H9 (cell line): ENCODE measurements at regions not wholly inside any gene's neighbourhood (a gene's known extent, or its start where the extent isn't known, plus 50 kb on each side); places are given as distances from the start of the nearest gene placed in this dataset.

ENCODE experiments used
- DNase-seq: peaks from one replicate; pipeline ENCODE4 v3.0.0-alpha.2; 2017
- H2AFZ ChIP-seq: one replicate; pipeline ENCODE4 v1.6.1; 2013; ENCODE audit warnings: mild to moderate bottlenecking, low read length, control low read depth, moderate library complexity
- H2AK5ac ChIP-seq: 2 replicates; pipeline ENCODE4 v1.6.1; 2013; ENCODE audit warnings: low read length, control low read depth, mixed read lengths; ENCODE audit not compliant: insufficient read length
- H2BK120ac ChIP-seq: one replicate; pipeline ENCODE4 v1.6.1; 2013; ENCODE audit warnings: low read depth, mild to moderate bottlenecking, low read length, control low read depth, inconsistent platforms; ENCODE audit not compliant: poor library complexity, severe bottlenecking
- H2BK12ac ChIP-seq: 2 replicates; pipeline ENCODE4 v1.6.1; 2013; ENCODE audit warnings: low read length, control low read depth, mixed read lengths, low read depth; ENCODE audit not compliant: insufficient read length
- H2BK15ac ChIP-seq: 2 replicates; pipeline ENCODE4 v1.6.1; 2013; ENCODE audit warnings: low read depth, low read length, control low read depth
- H2BK20ac ChIP-seq: one replicate; pipeline ENCODE4 v1.6.1; 2013; ENCODE audit warnings: low read depth, mild to moderate bottlenecking, low read length, control low read depth, inconsistent platforms; ENCODE audit not compliant: poor library complexity, severe bottlenecking
- H2BK5ac ChIP-seq: 2 replicates; pipeline ENCODE4 v1.6.1; 2013; ENCODE audit warnings: low read length, control low read depth, mixed read lengths; ENCODE audit not compliant: insufficient read length
- H3K14ac ChIP-seq: 2 replicates; pipeline ENCODE4 v1.6.1; 2013; ENCODE audit warnings: low read length, control low read depth; ENCODE audit not compliant: insufficient read depth
- H3K18ac ChIP-seq: 2 replicates; pipeline ENCODE4 v1.6.1; 2013; ENCODE audit warnings: low read depth, mild to moderate bottlenecking, mixed read lengths, low read length, control low read depth; ENCODE audit not compliant: insufficient read length
- H3K23ac ChIP-seq: 2 replicates; pipeline ENCODE4 v1.6.1; 2013; ENCODE audit warnings: low read length, control low read depth, mixed read lengths, low read depth; ENCODE audit not compliant: insufficient read length
- H3K23me2 ChIP-seq: 2 replicates; pipeline ENCODE4 v1.6.1; 2013; ENCODE audit warnings: low read depth, mild to moderate bottlenecking, mixed read lengths, low read length, control low read depth; ENCODE audit not compliant: insufficient read length, poor library complexity, severe bottlenecking
- H3K27ac ChIP-seq: 2 replicates; pipeline ENCODE4 v1.5.1; 2013; ENCODE audit warnings: low read length, control low read depth, mixed read lengths, low read depth; ENCODE audit not compliant: insufficient read length
- H3K27me3 ChIP-seq: 2 replicates; pipeline ENCODE4 v1.6.1; 2013; ENCODE audit warnings: low read length, control low read depth, inconsistent platforms; ENCODE audit not compliant: insufficient read depth
- H3K4ac ChIP-seq: 2 replicates; pipeline ENCODE4 v1.6.1; 2013; ENCODE audit warnings: low read depth, mild to moderate bottlenecking, control low read depth, inconsistent platforms, low read length, moderate library complexity
- H3K4me1 ChIP-seq: 2 replicates; pipeline ENCODE4 v1.6.1; 2013; ENCODE audit warnings: low read length, control low read depth, inconsistent platforms; ENCODE audit not compliant: insufficient read depth
- H3K4me2 ChIP-seq: 2 replicates; pipeline ENCODE4 v1.6.1; 2013; ENCODE audit warnings: low read length, control low read depth, mixed read lengths; ENCODE audit not compliant: insufficient read length, insufficient read depth
- H3K56ac ChIP-seq: 2 replicates; pipeline ENCODE4 v1.6.1; 2013; ENCODE audit warnings: low read depth, mild to moderate bottlenecking, mixed read lengths, low read length, control low read depth; ENCODE audit not compliant: insufficient read length
- H3K79me1 ChIP-seq: 2 replicates; pipeline ENCODE4 v1.6.1; 2013; ENCODE audit warnings: low read depth, mild to moderate bottlenecking, moderate library complexity, low read length, control low read depth, inconsistent platforms; ENCODE audit not compliant: insufficient read depth, poor library complexity, severe bottlenecking
- H3K79me2 ChIP-seq: 2 replicates; pipeline ENCODE4 v1.6.1; 2013; ENCODE audit warnings: low read length, control low read depth, inconsistent platforms; ENCODE audit not compliant: insufficient read depth
- H3K9ac ChIP-seq: 2 replicates; pipeline ENCODE4 v1.6.1; 2013; ENCODE audit warnings: low read length, control low read depth, mixed read lengths; ENCODE audit not compliant: insufficient read length; ENCODE audit errors: extremely low read depth
- H3K9me3 ChIP-seq: one replicate; pipeline ENCODE4 v1.6.1; 2013; ENCODE audit warnings: low read depth, low read length, inconsistent platforms; ENCODE audit not compliant: control insufficient read depth
- H3T11ph ChIP-seq: one replicate; pipeline ENCODE4 v1.6.1; 2013; ENCODE audit warnings: mild to moderate bottlenecking, low read length, control low read depth, inconsistent platforms
- H4K20me1 ChIP-seq: one replicate; pipeline ENCODE4 v1.6.1; 2013; ENCODE audit not compliant: control insufficient read depth, insufficient read length, insufficient read depth
- H4K5ac ChIP-seq: 2 replicates; pipeline ENCODE4 v1.6.1; 2013; ENCODE audit warnings: low read depth, mild to moderate bottlenecking, mixed read lengths, low read length, control low read depth; ENCODE audit not compliant: insufficient read length
- H4K8ac ChIP-seq: replicated peaks from 2 replicates; pipeline ENCODE4 v1.6.1; 2013; ENCODE audit warnings: low read length, control low read depth, mixed read lengths, low read depth; ENCODE audit not compliant: insufficient read length
- H4K91ac ChIP-seq: 2 replicates; pipeline ENCODE4 v1.6.1; 2013; ENCODE audit warnings: low read depth, mild to moderate bottlenecking, moderate library complexity, mixed read lengths, low read length, control low read depth; ENCODE audit not compliant: insufficient read length
- H3K27ac Mint-ChIP-seq, 3 experiments: 2 replicates in 2 of 3; 3 replicates in 1 of 3; pipeline ENCODE4 v1.8.0; 2020 to 2021; ENCODE audit warnings: mixed read lengths in 3 of 3, mild to moderate bottlenecking in 1 of 3, moderate library complexity in 1 of 3
- H3K27me3 Mint-ChIP-seq: 2 replicates; pipeline ENCODE4 v1.8.0; 2021; ENCODE audit warnings: low read depth, mild to moderate bottlenecking, moderate library complexity, mixed read lengths
- H3K36me3 Mint-ChIP-seq, 3 experiments: 2 replicates in 2 of 3; 3 replicates in 1 of 3; pipeline ENCODE4 v1.8.0; 2020 to 2021; ENCODE audit warnings: low read depth in 3 of 3, mixed read lengths in 3 of 3; ENCODE audit not compliant: insufficient read depth in 1 of 3
- H3K4me1 Mint-ChIP-seq, 2 experiments: 2 replicates each; pipeline ENCODE4 v1.8.0; 2020; ENCODE audit warnings: mixed read lengths in 2 of 2
- H3K4me3 Mint-ChIP-seq, 2 experiments: 2 replicates in 1 of 2; 3 replicates in 1 of 2; pipeline ENCODE4 v1.8.0; 2020 to 2021; ENCODE audit warnings: mild to moderate bottlenecking in 2 of 2, mixed read lengths in 2 of 2, moderate library complexity in 1 of 2
- H3K9me3 Mint-ChIP-seq, 2 experiments: 2 replicates in 1 of 2; 3 replicates in 1 of 2; pipeline ENCODE4 v1.8.0; 2020; ENCODE audit warnings: mild to moderate bottlenecking in 2 of 2, mixed read lengths in 2 of 2, moderate library complexity in 1 of 2
- CTCF ChIP-seq: fragments of 200-600 bp; sonication (generic); conservative IDR thresholded peaks from 3 replicates; pipeline ENCODE4 v1.8.0; 2021; ENCODE audit warnings: antibody characterized with exemption, mild to moderate bottlenecking
- WGBS: extraction: QIAGEN DNeasy Blood & Tissue Kit; methylation state at CpG from one replicate; pipeline ENCODE4 v1.1.7; 2013; ENCODE audit warnings: missing lambda C conversion rate, low lambda C conversion rate, mixed read lengths; ENCODE audit not compliant: insufficient read length; ENCODE audit errors: extremely low coverage; 5-methylcytosine and 5-hydroxymethylcytosine counted together

- Histone ChIP-seq H3K23me2 (no peaks in the 10 kb centered on the region), H3K27ac (no peak overlapping the region), H4K5ac (no peak overlapping the region)
Observed at GRCh38 chr1:30260318-30260717, 463.1 kb downstream of the MATN1 start.

More at GRCh38 chr1:30260318-30260717, 463.1 kb downstream of the MATN1 start:
- Histone ChIP-seq H3K4ac (no peak overlapping the region), H4K8ac (no peak overlapping the region), H2BK20ac (no peak overlapping the region), H4K20me1 (no peaks in the 10 kb centered on the region), H2BK12ac (no peak overlapping the region), H3K79me1 (no peaks in the 10 kb centered on the region), H3K79me2 (no peaks in the 10 kb centered on the region), H3T11ph (no peak overlapping the region), H3K4me2 (no peak overlapping the region), H2BK5ac (no peak overlapping the region), H3K18ac (no peak overlapping the region), H2BK120ac (no peak overlapping the region), H4K91ac (no peak overlapping the region), H3K9me3 (no peaks in the 10 kb centered on the region), H3K56ac (no peak overlapping the region), H3K9ac (no peak overlapping the region), H3K23ac (no peak overlapping the region), H3K14ac (no peak overlapping the region), H3K27me3 (no peaks in the 10 kb centered on the region), H2AFZ (no peak overlapping the region), H2AK5ac (no peak overlapping the region), H2BK15ac (no peak overlapping the region), H3K4me1 (no peaks in the 10 kb centered on the region)
- no CpG with 5 or more reads among the region's 3 CpGs for WGBS
- no peaks in the 10 kb centered on the region for H3K9me3 Mint-ChIP-seq
- no peak for DNase-seq
- no peaks in the 10 kb centered on the region; the same call in 1 of the 2 replicates for H3K27me3 Mint-ChIP-seq
- peaks cover 12% of the 10 kb centered on the region in 2 experiments for H3K4me1 Mint-ChIP-seq
- TF ChIP-seq CTCF = no peak
- no peaks in the 10 kb centered on the region for H3K36me3 Mint-ChIP-seq
- H3K27ac Mint-ChIP-seq = no peak overlapping the region
- H3K4me3 Mint-ChIP-seq = no peak overlapping the region
